OCI-LY7 (cell line): ENCODE measurements at regions not wholly inside any gene's neighbourhood (a gene's known extent, or its start where the extent isn't known, plus 50 kb on each side); places are given as distances from the start of the nearest gene placed in this dataset.

Source experiments
- BruUV-seq: library from RNA; stranded (reverse); fragments of 400-500 nt; replicated peaks from 2 replicates; lab custom pipeline; 2021; lab: Mats Ljungman, UMichigan
- CTCF ChIA-PET: fragments of 300-600 bp; sonication (Branson Sonifier 250); formaldehyde crosslinking; loops from one replicate; lab custom pipeline; 2022; ENCODE audit warnings: antibody characterized with exemption; ENCODE audit not compliant: unreplicated experiment; lab: Charles Lee
- POLR2A ChIA-PET: fragments of 300-600 bp; sonication (Branson Sonifier 250); formaldehyde crosslinking; loops from one replicate; lab custom pipeline; 2022; ENCODE audit warnings: antibody characterized with exemption; lab: Charles Lee
- DNase-seq: peaks from one replicate; pipeline ENCODE4 v3.0.0-alpha.2; 2015; ENCODE audit warnings: low spot score
- H2AFZ ChIP-seq: fragments of 200-600 bp; sonication (generic), shearing (Covaris generic); 2 replicates; pipeline ENCODE4 v1.6.1; 2014; ENCODE audit warnings: mild to moderate bottlenecking, antibody characterized with exemption, low read length, moderate library complexity
- H3K27ac ChIP-seq: fragments of 200-600 bp; sonication (generic); 2 replicates; pipeline ENCODE4 v1.5.1; 2014; ENCODE audit warnings: mixed run types, low read depth, mild to moderate bottlenecking, moderate library complexity, low read length, inconsistent platforms; ENCODE audit not compliant: poor library complexity, severe bottlenecking
- H3K36me3 ChIP-seq: fragments of 200-600 bp; sonication (generic); 2 replicates; pipeline ENCODE4 v1.6.1; 2014; ENCODE audit warnings: mild to moderate bottlenecking, antibody characterized with exemption, low read length, moderate library complexity, mixed read lengths; ENCODE audit not compliant: insufficient read depth
- H3K4me1 ChIP-seq: fragments of 200-600 bp; sonication (generic); 2 replicates; pipeline ENCODE4 v1.5.1; 2014; ENCODE audit warnings: mild to moderate bottlenecking, low read length; ENCODE audit not compliant: insufficient read depth, poor library complexity, severe bottlenecking
- H3K4me2 ChIP-seq: fragments of 200-600 bp; sonication (generic); 2 replicates; pipeline ENCODE4 v1.6.1; 2014; ENCODE audit warnings: mild to moderate bottlenecking, low read length
- H3K4me3 ChIP-seq: fragments of 200-600 bp; sonication (generic); 2 replicates; pipeline ENCODE4 v1.5.1; 2014; ENCODE audit warnings: mild to moderate bottlenecking, low read depth, low read length; ENCODE audit not compliant: poor library complexity, severe bottlenecking
- H3K79me2 ChIP-seq: fragments of 200-600 bp; sonication (generic); 2 replicates; pipeline ENCODE4 v1.6.1; 2016; ENCODE audit warnings: low read depth, mild to moderate bottlenecking, low read length, moderate library complexity, mixed read lengths; ENCODE audit not compliant: insufficient read depth
- H3K9me2 ChIP-seq: fragments of 200-600 bp; sonication (generic); 2 replicates; pipeline ENCODE4 v1.6.1; 2016; ENCODE audit warnings: mild to moderate bottlenecking, low read length, mixed read lengths; ENCODE audit not compliant: insufficient read depth
- H3K9me3 ChIP-seq: fragments of 200-600 bp; sonication (generic); 2 replicates; pipeline ENCODE4 v1.6.1; 2014; ENCODE audit warnings: mild to moderate bottlenecking, mixed run types, low read length, mixed read lengths
- H4K20me1 ChIP-seq: fragments of 200-600 bp; sonication (generic); 2 replicates; pipeline ENCODE4 v1.6.1; 2014; ENCODE audit warnings: mild to moderate bottlenecking, antibody characterized with exemption, low read length, moderate library complexity, mixed read lengths; ENCODE audit not compliant: insufficient read depth
- CTCF ChIP-seq: fragments of 200-600 bp; sonication (generic); conservative IDR thresholded peaks from 2 replicates; pipeline ENCODE4 v1.5.1; 2014; ENCODE audit warnings: mild to moderate bottlenecking, antibody characterized with exemption, low read length, moderate library complexity, mixed read lengths
- EZH2phosphoT487 ChIP-seq: fragments of 200-600 bp; sonication (generic); IDR thresholded peaks from 2 replicates; pipeline ENCODE4 v1.6.1; 2018; ENCODE audit warnings: low read depth, borderline replicate concordance, mild to moderate bottlenecking, mixed run types, antibody characterized with exemption, low read length, moderate library complexity, mixed read lengths
- intact Hi-C: fragments of 100-400 bp; cut with micrococcal nuclease; formaldehyde crosslinking; loops from one replicate; pipeline ENCODE4 v1.10.0; 2022; ENCODE audit not compliant: unreplicated experiment

- Histone ChIP-seq H4K20me1 (no peaks in the 10 kb centered on the region), H3K4me1 (no peaks in the 10 kb centered on the region), H3K9me3 (no peaks in the 10 kb centered on the region), H3K9me2 (no peaks in the 10 kb centered on the region), H3K4me2 (no peak overlapping the region), H3K79me2 (no peaks in the 10 kb centered on the region), H3K36me3 (no peaks in the 10 kb centered on the region), H2AFZ (no peak overlapping the region), H3K4me3 (no peak overlapping the region), H3K27ac (no peak overlapping the region)
- ChIA-PET CTCF (no interaction called here), POLR2A (interaction anchor here (0.8 kb wide), 1 partner anchor 1333 kb away, joined by 4 read pairs; no protein-coding TSS in a partner anchor)
- intact Hi-C loops = no loop called here
- DNase-seq = no peak
- TF ChIP-seq EZH2phosphoT487 = no peak
- no peak for TF ChIP-seq CTCF
- BruUV-seq = no TSS peak
Observed at GRCh38 chr13:74452881-74453280, 318.7 kb upstream of the KLF12 start.

GRCh38 chr13:74452176-74452575 is 318.0 kb upstream of the KLF12 start:
- Histone ChIP-seq H3K4me1 (no peaks in the 10 kb centered on the region), H3K36me3 (no peaks in the 10 kb centered on the region), H2AFZ (no peak overlapping the region), H3K9me2 (no peaks in the 10 kb centered on the region), H3K27ac (no peak overlapping the region), H3K4me3 (no peak overlapping the region), H3K4me2 (no peak overlapping the region), H3K79me2 (no peaks in the 10 kb centered on the region), H4K20me1 (no peaks in the 10 kb centered on the region), H3K9me3 (no peaks in the 10 kb centered on the region)
- ChIA-PET POLR2A (no interaction called here), CTCF (no interaction called here)
- no TSS peak for BruUV-seq
- TF ChIP-seq CTCF = no peak
- TF ChIP-seq EZH2phosphoT487 = no peak
- intact Hi-C loops = no loop called here
- DNase-seq = no peak

- H4K20me1 ChIP-seq = no peaks in the 10 kb centered on the region
- no peaks in the 10 kb centered on the region for H3K9me2 ChIP-seq
- BruUV-seq = no TSS peak
- H3K4me2 ChIP-seq = no peak overlapping the region
- H3K9me3 ChIP-seq = no peaks in the 10 kb centered on the region
- no peaks in the 10 kb centered on the region for H3K4me1 ChIP-seq
- POLR2A ChIA-PET = no interaction called here
- CTCF ChIA-PET = no interaction called here
- H3K27ac ChIP-seq = no peak overlapping the region
- DNase-seq = no peak
- TF ChIP-seq EZH2phosphoT487 (no peak), CTCF (no peak)
- no peak overlapping the region for H2AFZ ChIP-seq
- no peak overlapping the region for H3K4me3 ChIP-seq
- H3K79me2 ChIP-seq = no peaks in the 10 kb centered on the region
- intact Hi-C loops = no loop called here
- H3K36me3 ChIP-seq = no peaks in the 10 kb centered on the region
Observed at GRCh38 chr13:74450964-74451363, 316.8 kb upstream of the KLF12 start.
